MCF 10A (cell line): ENCODE measurements at regions not wholly inside any gene's neighbourhood (a gene's known extent, or its start where the extent isn't known, plus 50 kb on each side); places are given as distances from the start of the nearest gene placed in this dataset.

Experiments
- BruUV-seq: library from RNA; stranded (reverse); fragments of 400-500 nt; replicated peaks from 2 replicates; lab custom pipeline; 2021; lab: Mats Ljungman, UMichigan
- CTCF ChIA-PET: fragments of 300-600 bp; sonication (Branson Sonifier 250); formaldehyde crosslinking; extraction: SDS; loops from one replicate; lab custom pipeline; 2021; ENCODE audit warnings: antibody characterized with exemption, inconsistent platforms; lab: Yijun Ruan, JAX
- POLR2A ChIA-PET: fragments of 300-600, 350-650 bp; sonication (Branson Sonifier 250); formaldehyde crosslinking; extraction: SDS; loops from one replicate; lab custom pipeline; 2020; ENCODE audit warnings: antibody characterized with exemption, inconsistent platforms; lab: Yijun Ruan, JAX
- DNase-seq: peaks from one replicate; pipeline ENCODE4 v3.0.0-alpha.2; 2018; ENCODE audit not compliant: unreplicated experiment
- H3K27ac Mint-ChIP-seq: one replicate; pipeline ENCODE4 v1.8.0; 2022; ENCODE audit warnings: mild to moderate bottlenecking, low read depth, mixed read lengths; ENCODE audit not compliant: unreplicated experiment
- H3K27me3 Mint-ChIP-seq: one replicate; pipeline ENCODE4 v1.8.0; 2022; ENCODE audit warnings: mixed read lengths; ENCODE audit not compliant: insufficient read depth, unreplicated experiment
- H3K36me3 Mint-ChIP-seq: one replicate; pipeline ENCODE4 v1.8.0; 2022; ENCODE audit warnings: mild to moderate bottlenecking, moderate library complexity, mixed read lengths; ENCODE audit not compliant: insufficient read depth, unreplicated experiment
- H3K4me1 Mint-ChIP-seq: one replicate; pipeline ENCODE4 v1.8.0; 2022; ENCODE audit warnings: mixed read lengths; ENCODE audit not compliant: insufficient read depth, unreplicated experiment
- H3K4me3 Mint-ChIP-seq: one replicate; pipeline ENCODE4 v1.8.0; 2022; ENCODE audit warnings: mild to moderate bottlenecking, moderate library complexity, mixed read lengths; ENCODE audit not compliant: unreplicated experiment
- H3K9me3 Mint-ChIP-seq: one replicate; pipeline ENCODE4 v1.8.0; 2022; ENCODE audit warnings: mixed read lengths; ENCODE audit not compliant: unreplicated experiment
- intact Hi-C: fragments of 100-400 bp; cut with micrococcal nuclease; formaldehyde crosslinking; loops from 2 replicates; pipeline ENCODE4 v1.14.1; 2022
- TF ChIP-seq, protein P1 (sequence below): fragments of 200-600 bp; IDR thresholded peaks from one replicate; pipeline ENCODE4 v1.8.0; 2022; ENCODE audit warnings: antibody characterized with exemption, mild to moderate bottlenecking; ENCODE audit not compliant: unreplicated experiment

DNA sequence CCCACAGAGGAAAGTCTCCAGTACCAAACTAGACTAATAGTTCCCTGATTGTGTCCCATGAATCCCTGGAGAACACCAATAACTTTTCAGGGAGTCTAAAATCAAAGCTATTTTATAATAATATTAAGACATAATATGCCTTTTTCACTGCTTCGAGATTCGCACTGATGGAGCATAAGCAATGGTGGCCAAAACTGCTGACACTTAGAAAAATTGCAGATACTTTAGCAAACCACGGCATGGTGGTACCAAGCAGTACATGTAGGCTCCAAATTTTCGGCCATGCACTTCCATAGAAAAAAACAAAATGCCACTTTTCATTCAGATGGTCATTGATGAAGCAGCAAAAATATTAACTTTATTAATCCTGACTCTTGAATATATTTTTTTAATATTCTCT is 100.3 kb upstream of the PCSK1 start:
- no TSS peak for BruUV-seq
- H3K36me3 Mint-ChIP-seq, result no peaks in the 10 kb centered on the region
- no peak overlapping the region for H3K4me3 Mint-ChIP-seq
- peaks cover 8% of the 10 kb centered on the region for H3K9me3 Mint-ChIP-seq
- H3K4me1 Mint-ChIP-seq, result peaks cover 12% of the 10 kb centered on the region
- no peak for DNase-seq
- no peak overlapping the region for H3K27ac Mint-ChIP-seq
- TF ChIP-seq, protein P1, sequence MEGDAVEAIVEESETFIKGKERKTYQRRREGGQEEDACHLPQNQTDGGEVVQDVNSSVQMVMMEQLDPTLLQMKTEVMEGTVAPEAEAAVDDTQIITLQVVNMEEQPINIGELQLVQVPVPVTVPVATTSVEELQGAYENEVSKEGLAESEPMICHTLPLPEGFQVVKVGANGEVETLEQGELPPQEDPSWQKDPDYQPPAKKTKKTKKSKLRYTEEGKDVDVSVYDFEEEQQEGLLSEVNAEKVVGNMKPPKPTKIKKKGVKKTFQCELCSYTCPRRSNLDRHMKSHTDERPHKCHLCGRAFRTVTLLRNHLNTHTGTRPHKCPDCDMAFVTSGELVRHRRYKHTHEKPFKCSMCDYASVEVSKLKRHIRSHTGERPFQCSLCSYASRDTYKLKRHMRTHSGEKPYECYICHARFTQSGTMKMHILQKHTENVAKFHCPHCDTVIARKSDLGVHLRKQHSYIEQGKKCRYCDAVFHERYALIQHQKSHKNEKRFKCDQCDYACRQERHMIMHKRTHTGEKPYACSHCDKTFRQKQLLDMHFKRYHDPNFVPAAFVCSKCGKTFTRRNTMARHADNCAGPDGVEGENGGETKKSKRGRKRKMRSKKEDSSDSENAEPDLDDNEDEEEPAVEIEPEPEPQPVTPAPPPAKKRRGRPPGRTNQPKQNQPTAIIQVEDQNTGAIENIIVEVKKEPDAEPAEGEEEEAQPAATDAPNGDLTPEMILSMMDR, result no peak
- intact Hi-C loops, result no loop called here
- POLR2A ChIA-PET, result no interaction called here
- H3K27me3 Mint-ChIP-seq, result no peaks in the 10 kb centered on the region
- CTCF ChIA-PET, result no interaction called here

DNA sequence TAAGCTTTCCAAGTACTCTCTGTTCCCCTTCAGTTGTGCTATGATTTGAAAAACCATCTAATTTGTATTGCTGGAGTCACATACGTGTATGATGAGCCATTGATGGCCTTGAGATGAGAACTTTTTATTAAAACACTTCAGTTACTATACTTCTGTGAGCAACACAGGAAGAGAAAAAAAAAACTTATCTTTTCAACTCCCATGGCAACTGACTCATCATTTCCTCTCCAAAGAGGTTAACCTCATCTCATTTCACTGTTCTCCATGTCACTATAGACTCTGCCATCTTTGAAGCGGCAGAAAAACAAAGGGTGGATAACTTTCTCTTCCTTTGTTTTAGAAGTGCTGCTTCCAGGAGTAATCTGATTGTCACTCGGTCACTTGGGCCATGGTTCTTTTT is 104.3 kb upstream of the PCSK1 start:
- Mint-ChIP-seq H3K9me3 (peaks cover 8% of the 10 kb centered on the region), H3K4me3 (no peak overlapping the region), H3K4me1 (peaks cover 12% of the 10 kb centered on the region), H3K36me3 (no peaks in the 10 kb centered on the region), H3K27me3 (no peaks in the 10 kb centered on the region), H3K27ac (no peak overlapping the region)
- DNase-seq, result peak; percentile 44
- ChIA-PET CTCF (interaction anchor here (0.7 to 1.3 kb wide), 2 partner anchors 24 to 64 kb away, joined by 3 read pairs; no protein-coding TSS in a partner anchor), POLR2A (no interaction called here)
- intact Hi-C loops, result no loop called here
- TF ChIP-seq, protein P1, result no peak
- BruUV-seq, result no TSS peak

DNA sequence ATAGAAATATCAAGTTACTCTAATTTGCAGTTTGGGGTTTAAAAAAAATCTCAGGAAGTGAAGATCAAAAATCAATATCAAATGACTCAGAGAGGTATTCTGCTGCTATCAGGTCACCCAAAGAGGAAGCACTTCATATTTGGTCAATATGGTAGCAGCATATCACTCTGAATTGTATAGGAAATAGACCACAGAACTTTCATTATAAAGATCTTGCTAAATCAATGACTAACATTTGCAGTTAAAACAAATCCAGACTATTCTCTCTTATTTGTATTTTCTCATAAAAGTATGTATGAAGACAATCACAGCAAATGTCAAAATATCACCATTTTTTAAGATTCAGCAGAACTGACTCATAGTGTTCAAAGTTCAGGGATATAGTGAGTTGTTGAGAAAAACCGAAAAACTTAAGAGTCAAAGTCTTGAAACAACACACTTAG is 105.8 kb upstream of the PCSK1 start:
- TF ChIP-seq, protein P1, result no peak
- H3K27me3 Mint-ChIP-seq, result no peaks in the 10 kb centered on the region
- no peak for DNase-seq
- H3K4me3 Mint-ChIP-seq, result no peak overlapping the region
- POLR2A ChIA-PET, result interaction anchor here (0.6 kb wide), 2 partner anchors 10 to 42 kb away, joined by 3 to 5 read pairs; no protein-coding TSS in a partner anchor
- peaks cover 12% of the 10 kb centered on the region for H3K4me1 Mint-ChIP-seq
- intact Hi-C loops, result no loop called here
- no peak overlapping the region for H3K27ac Mint-ChIP-seq
- no peaks in the 10 kb centered on the region for H3K36me3 Mint-ChIP-seq
- CTCF ChIA-PET, result no interaction called here
- BruUV-seq, result no TSS peak
- peaks cover 8% of the 10 kb centered on the region for H3K9me3 Mint-ChIP-seq

DNA sequence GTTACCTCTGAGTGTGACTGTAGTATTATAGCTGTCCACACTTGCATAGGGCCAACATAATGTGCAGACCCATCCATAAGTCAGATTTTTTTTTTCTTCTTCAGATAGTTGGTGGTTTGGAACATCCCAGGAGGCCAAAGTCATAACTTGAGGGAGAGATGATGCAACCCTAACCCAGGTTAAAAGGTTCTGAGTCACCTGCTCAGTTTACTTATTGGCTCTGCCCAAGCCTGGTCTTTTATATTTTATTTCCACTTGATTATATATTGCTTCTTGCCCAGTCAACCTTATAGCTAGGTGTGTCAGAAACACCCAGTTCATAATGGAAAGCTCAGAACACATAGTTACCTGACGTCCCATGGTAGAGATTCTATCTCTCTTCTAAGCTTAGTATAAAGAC is 113.1 kb upstream of the PCSK1 start:
- no peak overlapping the region for H3K27ac Mint-ChIP-seq
- intact Hi-C loops, result no loop called here
- H3K27me3 Mint-ChIP-seq, result no peaks in the 10 kb centered on the region
- peaks cover 7% of the 10 kb centered on the region for H3K4me1 Mint-ChIP-seq
- TF ChIP-seq, protein P1, result no peak
- no peaks in the 10 kb centered on the region for H3K9me3 Mint-ChIP-seq
- DNase-seq, result peak; percentile 49
- no TSS peak for BruUV-seq
- no peaks in the 10 kb centered on the region for H3K36me3 Mint-ChIP-seq
- ChIA-PET POLR2A (interaction anchor here (1.3 kb wide), 2 partner anchors 36 to 128 kb away, joined by 6 read pairs; no protein-coding TSS in a partner anchor), CTCF (interaction anchor here (4.5 kb wide), 1 partner anchor 202 kb away, joined by 31 read pairs; no protein-coding TSS in a partner anchor)
- no peak overlapping the region for H3K4me3 Mint-ChIP-seq
